Activated CD4-positive, alpha-beta T cell treated with anti-CD3 and anti-CD28 coated beads, Interleukin-2, amount 10 ng/mL, durations not matched to agents 24 days and 14 days (primary cell): ENCODE measurements at regions not wholly inside any gene's neighbourhood (a gene's known extent, or its start where the extent isn't known, plus 50 kb on each side); places are given as distances from the start of the nearest gene placed in this dataset.

Experiments used
- DNase-seq: peaks from one replicate; pipeline ENCODE4 v3.0.0; 2022
- H3K27ac Mint-ChIP-seq: one replicate; pipeline ENCODE4 v1.8.0; 2022; ENCODE audit warnings: mild to moderate bottlenecking, mixed read lengths
- H3K27me3 Mint-ChIP-seq: one replicate; pipeline ENCODE4 v1.8.0; 2022; ENCODE audit warnings: mixed read lengths
- H3K36me3 Mint-ChIP-seq: one replicate; pipeline ENCODE4 v1.8.0; 2022; ENCODE audit warnings: low read depth, mild to moderate bottlenecking, mixed read lengths
- H3K4me1 Mint-ChIP-seq: one replicate; pipeline ENCODE4 v1.8.0; 2021; ENCODE audit warnings: mixed read lengths
- H3K4me3 Mint-ChIP-seq: one replicate; pipeline ENCODE4 v1.8.0; 2022; ENCODE audit warnings: mild to moderate bottlenecking, moderate library complexity, mixed read lengths
- H3K9me3 Mint-ChIP-seq: one replicate; pipeline ENCODE4 v1.8.0; 2021; ENCODE audit warnings: mixed read lengths
- intact Hi-C: fragments of 100-400 bp; cut with micrococcal nuclease; formaldehyde crosslinking; loops from one replicate; pipeline ENCODE4 v1.15.1; 2023

DNA sequence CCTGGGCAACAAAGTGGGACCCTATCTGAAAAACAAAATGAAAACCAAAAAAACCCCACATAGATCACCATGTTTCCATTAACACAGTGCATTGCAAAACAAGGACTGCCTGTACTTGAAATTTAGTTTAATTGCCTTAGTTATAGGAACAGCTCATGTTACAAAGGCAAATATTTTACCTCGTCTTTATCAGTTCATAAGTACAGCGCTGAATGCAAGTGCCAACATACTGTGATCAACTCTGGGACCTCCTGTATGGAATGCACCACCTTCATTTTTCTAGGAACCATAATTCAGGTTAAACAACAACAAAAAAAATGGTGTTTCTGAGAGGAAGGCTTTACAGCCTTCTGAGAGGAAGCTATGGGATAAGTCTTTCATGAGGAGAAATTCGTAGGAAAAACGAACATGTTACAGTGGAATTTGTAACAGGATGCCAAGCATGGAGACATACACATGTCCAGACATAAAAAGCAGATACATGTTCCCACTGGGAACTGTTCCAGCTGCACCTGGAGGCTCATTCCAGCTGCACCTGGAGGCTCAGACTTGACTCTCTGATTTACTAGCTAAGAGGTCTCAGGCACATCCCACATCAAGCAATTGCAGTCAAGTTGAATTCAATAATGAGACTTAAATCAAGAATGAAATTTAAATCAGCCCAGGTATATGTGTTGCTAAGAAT lies 821.3 kb downstream of the NLGN4Y start:
- Mint-ChIP-seq H3K36me3 (no peaks in the 10 kb centered on the region), H3K27ac (no peak overlapping the region), H3K4me3 (no peak overlapping the region), H3K9me3 (no peaks in the 10 kb centered on the region), H3K4me1 (no peaks in the 10 kb centered on the region), H3K27me3 (no peaks in the 10 kb centered on the region)
- DNase-seq = no peak
- intact Hi-C loops = no loop called here

DNA sequence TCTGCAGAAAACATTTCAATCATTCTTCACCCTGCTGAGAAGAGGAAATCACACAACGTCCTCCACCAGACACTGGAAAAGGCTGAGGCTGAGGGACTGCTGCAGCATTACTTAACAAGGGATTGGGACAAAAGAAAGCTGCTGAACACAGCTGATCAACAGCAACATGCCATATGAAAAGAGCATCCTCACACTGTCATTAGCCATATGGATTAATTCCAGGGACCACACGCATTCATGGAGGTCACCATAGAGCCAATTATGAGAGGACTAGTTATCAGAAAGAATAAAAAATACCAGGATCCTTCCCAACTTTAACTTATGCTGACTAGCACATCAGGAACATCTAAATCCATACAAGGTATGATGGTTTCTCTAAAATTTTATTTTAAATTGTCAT lies 825.0 kb downstream of the NLGN4Y start:
- Mint-ChIP-seq H3K9me3 (no peaks in the 10 kb centered on the region), H3K27ac (no peak overlapping the region), H3K36me3 (no peaks in the 10 kb centered on the region), H3K4me3 (no peak overlapping the region), H3K27me3 (peaks cover 3% of the 10 kb centered on the region), H3K4me1 (no peaks in the 10 kb centered on the region)
- intact Hi-C loops = no loop called here
- no peak for DNase-seq

DNA sequence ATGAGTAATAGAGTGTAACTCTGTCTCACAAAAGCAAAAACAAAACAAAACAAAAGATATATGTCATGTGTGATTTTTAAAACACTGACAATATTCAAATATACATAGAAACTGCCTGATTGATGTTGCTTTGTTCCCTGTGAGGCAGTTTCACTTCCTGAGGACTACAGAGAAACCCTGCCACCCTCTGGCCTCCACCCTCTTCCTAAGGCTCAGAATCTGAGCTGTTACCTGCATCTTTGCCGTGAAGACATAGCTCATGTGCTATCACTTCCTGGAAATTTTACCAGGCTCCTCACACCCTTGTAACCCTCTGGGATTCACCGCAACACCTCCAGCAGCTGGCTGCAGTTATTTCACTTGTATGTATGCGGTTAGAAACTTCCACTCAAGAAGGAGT lies 831.0 kb downstream of the NLGN4Y start:
- peaks cover 3% of the 10 kb centered on the region for H3K4me1 Mint-ChIP-seq
- peak; percentile 55 for DNase-seq
- no peak overlapping the region for H3K4me3 Mint-ChIP-seq
- H3K36me3 Mint-ChIP-seq = no peaks in the 10 kb centered on the region
- intact Hi-C loops = no loop called here
- H3K27me3 Mint-ChIP-seq = peaks cover 3% of the 10 kb centered on the region
- no peak overlapping the region for H3K27ac Mint-ChIP-seq
- H3K9me3 Mint-ChIP-seq = no peaks in the 10 kb centered on the region

DNA sequence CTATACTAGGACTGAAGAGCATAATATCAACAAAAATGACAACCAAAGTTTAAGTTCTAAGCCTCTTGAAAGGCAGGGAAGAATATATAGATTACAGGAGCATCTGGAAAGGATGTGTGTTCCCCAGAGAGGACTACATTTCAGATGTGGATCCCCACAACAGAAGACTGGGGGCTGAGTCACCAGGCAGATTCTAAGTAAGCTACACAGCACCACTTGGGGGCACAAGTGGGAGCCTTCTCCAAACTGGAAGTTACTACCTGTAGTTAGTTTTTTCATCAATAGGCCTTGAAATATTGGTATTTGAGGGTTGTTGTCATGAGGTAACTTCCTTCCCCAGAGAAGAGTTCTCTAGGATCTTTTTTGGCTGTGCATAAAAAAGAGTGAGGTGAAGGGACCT lies 836.1 kb downstream of the NLGN4Y start:
- no peak for DNase-seq

DNA sequence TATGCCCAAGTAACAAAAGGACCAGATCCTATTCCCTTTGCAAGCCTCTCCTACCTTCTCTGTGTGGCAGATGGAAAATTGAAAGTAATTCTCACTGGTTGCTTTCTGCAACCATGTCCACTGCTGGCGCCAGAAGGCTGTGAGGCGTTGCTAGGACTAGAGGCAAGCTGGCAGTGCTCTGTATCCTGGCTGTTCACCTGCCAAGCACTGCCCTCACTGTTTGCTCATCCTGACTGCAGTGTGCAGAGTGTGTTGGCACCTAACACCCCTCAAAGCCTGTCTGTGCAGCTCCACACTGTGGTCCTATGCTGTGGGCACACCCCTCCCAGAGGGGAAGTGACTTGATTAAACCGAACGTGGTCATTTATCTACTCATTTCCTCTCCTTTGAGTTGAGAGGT lies 840.7 kb downstream of the NLGN4Y start:
- no peak for DNase-seq
- no peaks in the 10 kb centered on the region for H3K4me1 Mint-ChIP-seq
- no peak overlapping the region for H3K4me3 Mint-ChIP-seq
- no peak overlapping the region for H3K27ac Mint-ChIP-seq
- intact Hi-C loops = no loop called here
- H3K36me3 Mint-ChIP-seq = no peaks in the 10 kb centered on the region
- H3K9me3 Mint-ChIP-seq = no peaks in the 10 kb centered on the region
- peaks cover 3% of the 10 kb centered on the region for H3K27me3 Mint-ChIP-seq

More for the DNA sequence above, 836.1 kb downstream of the NLGN4Y start:
- no peak overlapping the region for H3K4me3 Mint-ChIP-seq
- H3K9me3 Mint-ChIP-seq = no peaks in the 10 kb centered on the region
- no peak overlapping the region for H3K27ac Mint-ChIP-seq
- H3K36me3 Mint-ChIP-seq = no peaks in the 10 kb centered on the region
- H3K27me3 Mint-ChIP-seq = no peaks in the 10 kb centered on the region
- intact Hi-C loops = no loop called here
- H3K4me1 Mint-ChIP-seq = peaks cover 2% of the 10 kb centered on the region

DNA sequence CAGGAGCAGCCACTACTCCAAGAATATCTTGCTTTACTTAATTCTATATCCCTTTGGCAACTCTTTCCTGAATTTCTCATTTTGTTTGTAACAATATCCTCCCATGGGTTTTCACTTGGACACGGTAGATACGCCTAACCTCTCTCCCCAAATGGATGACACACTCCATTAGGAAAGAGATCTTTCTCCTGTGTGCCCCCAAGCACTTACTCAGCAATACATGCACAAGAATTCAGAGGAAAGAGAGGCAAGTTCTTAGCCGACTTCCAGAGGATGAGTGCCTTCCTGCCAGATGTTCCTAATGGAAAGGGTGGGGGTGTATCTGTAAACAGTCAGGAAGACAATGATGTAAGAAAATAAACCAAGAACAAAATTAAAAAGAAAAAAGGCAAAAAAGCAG lies 844.5 kb downstream of the NLGN4Y start:
- Mint-ChIP-seq H3K27me3 (peaks cover 3% of the 10 kb centered on the region), H3K27ac (no peak overlapping the region), H3K9me3 (no peaks in the 10 kb centered on the region), H3K36me3 (no peaks in the 10 kb centered on the region), H3K4me1 (no peaks in the 10 kb centered on the region), H3K4me3 (no peak overlapping the region)
- intact Hi-C loops = no loop called here
- DNase-seq = no peak

DNA sequence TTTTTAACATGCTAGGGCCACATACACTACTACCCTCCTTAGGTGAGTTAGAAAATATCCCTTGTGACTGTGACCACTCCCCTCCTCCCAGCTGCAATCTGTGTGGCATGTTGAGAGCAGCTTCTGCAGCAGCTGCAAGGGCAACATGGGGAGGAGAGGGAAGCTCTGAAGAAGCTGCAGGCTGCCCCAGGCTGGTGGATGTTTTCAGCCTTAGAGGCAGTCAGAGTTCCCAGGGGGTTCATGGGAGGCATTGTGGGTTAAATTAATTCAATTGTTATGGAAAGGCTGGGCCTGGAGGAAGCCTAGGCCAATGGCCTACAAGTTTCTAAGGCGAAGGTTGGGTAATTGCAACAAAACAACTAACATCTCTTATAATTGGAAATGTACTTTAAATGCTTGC lies 860.8 kb downstream of the NLGN4Y start:
- no peak for DNase-seq
- Mint-ChIP-seq H3K36me3 (no peaks in the 10 kb centered on the region), H3K4me3 (no peak overlapping the region), H3K27ac (no peak overlapping the region), H3K4me1 (no peaks in the 10 kb centered on the region), H3K27me3 (no peaks in the 10 kb centered on the region), H3K9me3 (peaks cover 8% of the 10 kb centered on the region)
- intact Hi-C loops = no loop called here

DNA sequence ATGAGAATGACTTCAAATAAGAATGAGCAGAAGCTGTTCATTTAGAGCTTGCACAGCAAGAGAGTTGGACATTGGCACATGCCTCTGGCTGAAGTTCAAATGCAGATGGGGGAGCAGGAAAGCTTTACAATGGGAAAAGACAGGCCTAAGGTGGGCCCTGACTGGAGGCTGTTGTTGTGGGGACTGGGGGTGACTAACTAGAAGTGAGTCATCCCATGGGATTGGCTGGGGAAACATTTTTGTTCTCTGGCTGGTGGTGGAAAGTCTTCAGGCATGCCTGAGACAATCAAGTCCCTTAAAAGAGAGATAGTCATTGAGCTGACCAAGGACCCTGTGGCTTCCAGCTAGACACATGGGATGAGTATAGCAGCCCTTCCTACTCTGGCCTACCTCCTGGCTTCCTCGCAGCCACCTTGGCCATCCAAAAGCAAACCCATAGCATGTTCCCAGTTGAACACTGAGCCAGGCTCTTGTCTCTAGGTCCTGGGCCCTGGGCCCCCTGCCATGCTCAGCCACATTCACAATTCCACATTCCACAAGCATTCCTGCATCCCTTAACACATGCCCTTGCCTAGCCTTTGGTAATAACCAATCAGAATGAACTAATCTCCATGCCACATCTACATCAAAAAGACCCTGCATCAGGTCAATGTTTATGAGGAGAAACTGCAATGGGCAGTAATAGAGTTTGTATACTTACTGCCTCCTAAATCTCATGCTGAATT lies 873.4 kb downstream of the NLGN4Y start:
- H3K4me1 Mint-ChIP-seq = no peaks in the 10 kb centered on the region
- H3K9me3 Mint-ChIP-seq = no peaks in the 10 kb centered on the region
- DNase-seq = no peak
- H3K27me3 Mint-ChIP-seq = no peaks in the 10 kb centered on the region
- no peaks in the 10 kb centered on the region for H3K36me3 Mint-ChIP-seq
- no peak overlapping the region for H3K27ac Mint-ChIP-seq
- no peak overlapping the region for H3K4me3 Mint-ChIP-seq
- intact Hi-C loops = no loop called here

DNA sequence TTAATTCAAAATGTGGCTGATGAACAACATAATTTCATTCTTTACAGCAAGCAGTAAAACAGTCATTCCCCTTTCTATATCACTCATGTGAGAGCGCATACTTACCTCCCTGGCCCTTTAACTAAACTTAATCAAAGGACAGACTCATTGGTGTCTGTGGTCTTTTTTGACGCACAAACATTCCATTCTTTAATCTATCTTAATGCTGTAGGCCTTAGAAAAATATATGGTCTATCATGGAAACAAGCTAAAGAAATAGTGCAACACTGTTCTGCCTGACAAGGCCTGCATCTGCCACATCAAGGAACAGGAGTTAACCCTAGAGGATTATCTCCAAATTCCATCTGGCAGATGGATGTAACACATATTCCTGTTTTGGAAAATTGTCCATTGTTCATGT lies 878.1 kb downstream of the NLGN4Y start:
- Mint-ChIP-seq H3K27ac (no peak overlapping the region), H3K27me3 (no peaks in the 10 kb centered on the region), H3K4me1 (no peaks in the 10 kb centered on the region), H3K4me3 (no peak overlapping the region), H3K9me3 (no peaks in the 10 kb centered on the region), H3K36me3 (no peaks in the 10 kb centered on the region)
- intact Hi-C loops = no loop called here
- no peak for DNase-seq

DNA sequence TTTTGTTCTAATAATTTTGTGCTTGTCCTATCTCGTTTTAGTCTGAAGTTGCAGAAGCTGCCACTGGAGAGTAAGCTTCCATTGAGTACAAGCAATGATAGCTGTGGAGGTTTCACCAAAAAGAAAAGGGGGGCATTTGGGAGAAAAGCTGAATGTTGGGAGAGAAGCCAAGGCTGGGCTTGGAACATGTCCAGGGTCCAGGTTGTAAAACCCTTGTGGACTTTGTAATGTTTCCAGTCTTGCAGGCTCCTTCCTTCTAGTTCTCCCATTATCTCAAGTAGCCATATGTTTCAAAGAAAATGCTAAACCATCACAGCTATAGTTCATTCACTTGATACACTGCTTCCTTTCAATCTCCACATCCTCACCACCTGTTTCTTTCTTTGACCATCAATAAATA lies 880.2 kb downstream of the NLGN4Y start:
- Mint-ChIP-seq H3K4me1 (no peaks in the 10 kb centered on the region), H3K9me3 (peaks cover 3% of the 10 kb centered on the region), H3K36me3 (no peaks in the 10 kb centered on the region), H3K27me3 (no peaks in the 10 kb centered on the region), H3K4me3 (no peak overlapping the region), H3K27ac (no peak overlapping the region)
- intact Hi-C loops = no loop called here
- no peak for DNase-seq

DNA sequence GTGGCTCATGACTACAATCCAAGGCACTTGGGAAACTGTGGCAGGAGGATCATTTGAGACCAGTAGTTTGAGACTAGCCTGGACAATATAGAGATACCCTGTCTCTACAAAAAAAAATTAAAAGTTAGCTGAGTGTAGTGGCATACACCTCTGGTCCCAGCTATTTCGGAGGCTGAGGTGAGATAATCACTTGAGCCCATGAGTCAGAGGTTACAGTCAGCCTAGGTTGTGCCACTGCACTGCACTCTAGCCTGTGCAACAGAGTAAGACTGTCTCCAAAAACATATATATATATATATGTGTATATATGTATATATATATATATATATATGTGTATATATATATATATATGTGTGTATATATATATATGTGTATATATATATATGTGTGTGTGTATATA lies 890.8 kb downstream of the NLGN4Y start:
- Mint-ChIP-seq H3K36me3 (no peaks in the 10 kb centered on the region), H3K4me3 (no peak overlapping the region), H3K27ac (no peak overlapping the region), H3K27me3 (no peaks in the 10 kb centered on the region), H3K4me1 (peaks cover 4% of the 10 kb centered on the region), H3K9me3 (no peaks in the 10 kb centered on the region)
- DNase-seq = no peak
- intact Hi-C loops = no loop called here

DNA sequence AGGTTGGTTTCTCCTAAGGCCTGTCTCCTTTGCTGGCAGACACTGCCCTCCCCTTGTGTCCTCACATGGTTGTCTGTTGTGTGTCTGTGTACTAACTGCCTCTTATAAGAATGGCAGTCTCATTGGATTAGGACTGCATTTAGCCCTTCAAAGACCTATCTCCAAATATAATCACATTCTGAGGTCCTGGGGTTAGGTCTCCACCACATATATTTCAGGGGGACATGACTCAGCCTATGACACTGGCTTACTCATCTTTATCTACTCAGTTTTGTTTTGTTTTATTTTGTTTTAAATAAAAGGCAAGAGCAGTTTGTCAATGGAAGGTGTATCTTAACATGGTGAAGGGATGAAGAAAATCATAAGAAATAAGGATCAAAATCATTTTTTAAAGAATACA lies 894.3 kb downstream of the NLGN4Y start:
- Mint-ChIP-seq H3K4me1 (peaks cover 4% of the 10 kb centered on the region), H3K9me3 (no peaks in the 10 kb centered on the region), H3K36me3 (no peaks in the 10 kb centered on the region), H3K27ac (no peak overlapping the region), H3K4me3 (no peak overlapping the region), H3K27me3 (no peaks in the 10 kb centered on the region)
- intact Hi-C loops = no loop called here
- no peak for DNase-seq

DNA sequence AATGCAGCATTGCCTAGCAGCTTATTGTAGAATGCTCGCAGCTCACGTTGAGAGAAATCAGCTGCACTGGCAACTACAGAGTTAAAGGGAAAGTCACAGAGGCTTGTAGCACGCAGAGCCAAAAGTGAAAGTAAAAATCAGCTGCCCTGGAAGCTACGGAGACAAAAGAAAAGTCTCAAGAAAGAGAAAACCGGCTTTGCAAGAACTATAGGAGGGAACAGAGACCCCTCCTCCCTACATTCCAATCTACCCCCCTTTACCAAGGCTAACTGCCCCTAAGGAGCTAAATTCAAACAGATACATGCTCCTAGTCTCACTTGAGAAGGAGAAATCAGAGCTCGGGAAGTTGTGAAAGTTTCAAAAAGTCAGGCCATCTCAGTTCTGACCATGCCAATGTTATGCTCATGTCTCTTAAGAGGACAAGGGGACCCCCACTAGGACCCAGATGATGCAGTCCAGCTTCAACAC lies 900.4 kb downstream of the NLGN4Y start:
- intact Hi-C loops = no loop called here
- H3K27ac Mint-ChIP-seq = peak overlapping the region; percentile 92
- H3K27me3 Mint-ChIP-seq = no peaks in the 10 kb centered on the region
- DNase-seq = peak; percentile 75
- H3K36me3 Mint-ChIP-seq = peaks cover 4% of the 10 kb centered on the region
- H3K4me3 Mint-ChIP-seq = peak overlapping the region; percentile 88
- peaks cover 4% of the 10 kb centered on the region for H3K9me3 Mint-ChIP-seq
- H3K4me1 Mint-ChIP-seq = peaks cover 18% of the 10 kb centered on the region

DNA sequence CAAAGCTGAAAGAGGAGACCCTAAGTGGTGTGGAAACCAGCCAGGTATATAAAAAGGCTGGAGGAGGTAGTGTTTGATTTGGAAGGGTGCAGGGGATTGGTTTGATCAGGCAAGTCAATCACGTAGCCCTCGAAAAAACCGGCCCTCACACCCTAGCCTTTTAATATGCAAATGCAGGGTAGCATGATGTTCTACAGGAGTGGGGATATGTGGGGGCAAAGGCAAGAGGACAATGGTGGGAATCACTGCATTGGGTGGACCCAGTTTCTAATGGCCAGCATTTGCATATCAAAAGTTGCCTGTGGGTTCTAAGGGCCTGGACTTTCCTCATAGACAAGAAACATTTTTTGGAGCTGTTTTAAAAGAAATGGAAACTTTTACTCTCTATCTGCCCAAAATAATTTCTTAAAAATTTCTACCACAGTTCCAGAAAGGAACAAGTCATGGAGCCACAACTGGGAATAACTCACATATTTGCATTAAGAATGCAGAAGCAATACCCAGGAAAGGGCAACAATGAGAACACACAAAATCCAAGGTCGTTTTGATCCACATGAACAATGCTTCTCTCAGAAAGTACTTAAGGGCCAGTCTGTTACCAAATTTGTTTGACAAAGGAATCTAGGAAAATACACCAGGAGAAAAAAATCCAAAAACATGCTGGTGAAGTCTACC lies 915.8 kb downstream of the NLGN4Y start:
- Mint-ChIP-seq H3K36me3 (no peaks in the 10 kb centered on the region), H3K27ac (peak overlapping the region; percentile 71), H3K4me1 (peaks cover 12% of the 10 kb centered on the region), H3K27me3 (no peaks in the 10 kb centered on the region), H3K4me3 (no peak overlapping the region), H3K9me3 (peaks cover 7% of the 10 kb centered on the region)
- no peak for DNase-seq
- intact Hi-C loops = no loop called here
